RWPE1 (cell line): ENCODE measurements at regions not wholly inside any gene's neighbourhood (a gene's known extent, or its start where the extent isn't known, plus 50 kb on each side); places are given as distances from the start of the nearest gene placed in this dataset.
"Not testable (repeated sequence)": the region's sequence is repeated elsewhere in the genome, so short reads cannot be mapped to it uniquely, and the experiment has no call there.

Experiments used
- CTCF ChIA-PET: fragments of 350-600 bp; sonication (Branson Sonifier 250); formaldehyde crosslinking; extraction: SDS; loops from one replicate; lab custom pipeline; 2021; lab: Yijun Ruan, JAX
- POLR2A ChIA-PET: fragments of 400-600 bp; formaldehyde crosslinking; extraction: SDS; loops from one replicate; lab custom pipeline; 2020; ENCODE audit warnings: antibody characterized with exemption; ENCODE audit not compliant: low non-redundant PET; lab: Yijun Ruan, JAX
- DNase-seq: peaks from one replicate; pipeline ENCODE4 v3.0.0; 2012; ENCODE audit warnings: low spot score
- H3K27ac ChIP-seq: fragments of 450-650 bp; 2 replicates; pipeline ENCODE4 v1.5.1; 2017
- CTCF ChIP-seq: fragments of 450-650 bp; conservative IDR thresholded peaks from 2 replicates; pipeline ENCODE4 v1.5.1; 2017; ENCODE audit warnings: low read depth, mild to moderate bottlenecking

GRCh38 chr16:77037696-77038347 lies 153.2 kb upstream of the MON1B start:
- no peak for DNase-seq
- no peak for TF ChIP-seq CTCF
- CTCF ChIA-PET: interaction anchor here (0.8 kb wide), 1 partner anchor 156 kb away, joined by 4 read pairs; no protein-coding TSS in a partner anchor
- POLR2A ChIA-PET: no interaction called here
- H3K27ac ChIP-seq: no peak overlapping the region

GRCh38 chr16:77041468-77041867 lies 149.5 kb upstream of the MON1B start:
- CTCF ChIA-PET: no interaction called here
- POLR2A ChIA-PET: no interaction called here
- TF ChIP-seq CTCF: no peak
- no peak for DNase-seq
- no peak overlapping the region for H3K27ac ChIP-seq

GRCh38 chr16:77043076-77043475 lies 147.9 kb upstream of the MON1B start:
- ChIA-PET CTCF (no interaction called here), POLR2A (no interaction called here)
- H3K27ac ChIP-seq: no peak overlapping the region
- DNase-seq: peak; percentile 6
- no peak; the same call in 1 of the 2 replicates for TF ChIP-seq CTCF

GRCh38 chr16:77046206-77046605 lies 144.8 kb upstream of the MON1B start:
- no peak for DNase-seq
- CTCF ChIA-PET: interaction anchor here (0.6 kb wide), 2 partner anchors 20 to 956 kb away, joined by 3 read pairs; no protein-coding TSS in a partner anchor
- H3K27ac ChIP-seq: no peak overlapping the region
- no peak for TF ChIP-seq CTCF
- POLR2A ChIA-PET: no interaction called here

- TF ChIP-seq CTCF: no peak
- CTCF ChIA-PET: no interaction called here
- no peak overlapping the region for H3K27ac ChIP-seq
- POLR2A ChIA-PET: no interaction called here
- no peak for DNase-seq
Measured at GRCh38 chr16:77048085-77048484, 142.9 kb upstream of the MON1B start.

- CTCF ChIA-PET: interaction anchor here (0.6 to 0.7 kb wide), 2 partner anchors 13 to 171 kb away, joined by 3 to 4 read pairs; no protein-coding TSS in a partner anchor
- POLR2A ChIA-PET: no interaction called here
Measured at GRCh38 chr16:77049577-77049976, 141.4 kb upstream of the MON1B start.

GRCh38 chr16:77056597-77056996 lies 134.4 kb upstream of the MON1B start:
- POLR2A ChIA-PET, H3K27ac ChIP-seq, DNase-seq, CTCF ChIA-PET: not testable (repeated sequence)

More at GRCh38 chr16:77049577-77049976, 141.4 kb upstream of the MON1B start:
- no peak overlapping the region for H3K27ac ChIP-seq
- no peak for DNase-seq
- TF ChIP-seq CTCF: no peak
